ENCODE measurements at regions not wholly inside any gene's neighbourhood (a gene's known extent, or its start where the extent isn't known, plus 50 kb on each side); places are given as distances from the start of the nearest gene placed in this dataset.
"Not testable (repeated sequence)": the region's sequence is repeated elsewhere in the genome, so short reads cannot be mapped to it uniquely, and the experiment has no call there.

DNA sequence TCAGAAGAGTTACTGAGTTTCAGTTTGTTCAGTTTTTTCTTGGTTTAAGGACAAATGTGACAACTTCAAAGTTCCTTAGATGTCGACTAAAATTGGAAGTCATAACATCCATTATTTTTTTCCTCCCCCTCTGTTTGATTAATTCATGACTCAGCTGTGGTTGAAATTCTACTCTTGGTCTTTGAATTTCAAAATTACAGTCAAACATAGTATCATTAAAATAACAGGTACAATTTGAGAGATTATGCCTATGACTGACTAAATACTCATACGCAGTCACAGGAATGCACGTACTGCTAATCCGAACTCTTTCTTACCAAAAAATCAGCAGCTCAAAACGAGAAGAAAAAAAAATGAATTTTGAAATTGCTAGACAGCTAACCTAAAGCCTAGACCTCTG lies 1434.8 kb downstream of the RAPGEF2 start:
- H3K4me3 ChIP-seq: no peak overlapping the region
- DNase-seq: no peak
- H3K27me3 ChIP-seq: no peaks in the 10 kb centered on the region
- intact Hi-C loops (cut with DNase I; ENCODE audit: low total_unique reads) (no loop called here), in situ Hi-C loops (cut with MboI; ENCODE audit: low pct_ligation_motif_present in 1 of 4, low pct_unique_long_range_greater_than_20kb in 1 of 4, low sequenced_read_pairs in 3 of 4) (no loop called here)
- H3K9me3 ChIP-seq: peaks cover 0 to 4% of the 10 kb centered on the region in 2 donors
- H3K27ac ChIP-seq: no peak overlapping the region
- no peaks in the 10 kb centered on the region for H3K4me1 ChIP-seq
- TF ChIP-seq POLR2AphosphoS5 (IDR thresholded peaks at IDR 0.05): no peak
- TF ChIP-seq, protein P1, sequence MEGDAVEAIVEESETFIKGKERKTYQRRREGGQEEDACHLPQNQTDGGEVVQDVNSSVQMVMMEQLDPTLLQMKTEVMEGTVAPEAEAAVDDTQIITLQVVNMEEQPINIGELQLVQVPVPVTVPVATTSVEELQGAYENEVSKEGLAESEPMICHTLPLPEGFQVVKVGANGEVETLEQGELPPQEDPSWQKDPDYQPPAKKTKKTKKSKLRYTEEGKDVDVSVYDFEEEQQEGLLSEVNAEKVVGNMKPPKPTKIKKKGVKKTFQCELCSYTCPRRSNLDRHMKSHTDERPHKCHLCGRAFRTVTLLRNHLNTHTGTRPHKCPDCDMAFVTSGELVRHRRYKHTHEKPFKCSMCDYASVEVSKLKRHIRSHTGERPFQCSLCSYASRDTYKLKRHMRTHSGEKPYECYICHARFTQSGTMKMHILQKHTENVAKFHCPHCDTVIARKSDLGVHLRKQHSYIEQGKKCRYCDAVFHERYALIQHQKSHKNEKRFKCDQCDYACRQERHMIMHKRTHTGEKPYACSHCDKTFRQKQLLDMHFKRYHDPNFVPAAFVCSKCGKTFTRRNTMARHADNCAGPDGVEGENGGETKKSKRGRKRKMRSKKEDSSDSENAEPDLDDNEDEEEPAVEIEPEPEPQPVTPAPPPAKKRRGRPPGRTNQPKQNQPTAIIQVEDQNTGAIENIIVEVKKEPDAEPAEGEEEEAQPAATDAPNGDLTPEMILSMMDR (IDR thresholded peaks at IDR 0.05): no peak
- no peak for TF ChIP-seq EP300 (IDR thresholded peaks at IDR 0.05; ENCODE audit: low read depth)
- no peaks in the 10 kb centered on the region for H3K36me3 ChIP-seq
- WGBS, 2 donors (ENCODE audit: low coverage in 1 of 2): 81 to 88% methylated on average over 5 of the region's 5 CpGs

GRCh38 chr4:160546201-160546600 lies 1443.3 kb downstream of the RAPGEF2 start:
- Histone ChIP-seq H3K36me3 (no peaks in the 10 kb centered on the region), H3K4me3 (no peak overlapping the region), H3K27me3 (no peaks in the 10 kb centered on the region), H3K4me1 (no peaks in the 10 kb centered on the region), H3K27ac (no peak overlapping the region), H3K9me3 (no peaks in the 10 kb centered on the region)
- TF ChIP-seq EP300 (IDR thresholded peaks at IDR 0.05; ENCODE audit: low read depth) (no peak), POLR2A (IDR thresholded peaks at IDR 0.05) (no peak), POLR2AphosphoS5 (IDR thresholded peaks at IDR 0.05) (no peak)
- TF ChIP-seq, protein P1 (IDR thresholded peaks at IDR 0.05): no peak
- 89 to 100% methylated on average over 1 of the region's 1 CpG for WGBS, 2 donors (ENCODE audit: low coverage in 1 of 2)
- intact Hi-C loops (cut with DNase I; ENCODE audit: low total_unique reads): no loop called here
- DNase-seq: no peak
- in situ Hi-C loops (cut with MboI; ENCODE audit: low pct_ligation_motif_present in 1 of 4, low pct_unique_long_range_greater_than_20kb in 1 of 4, low sequenced_read_pairs in 3 of 4): no loop called here

GRCh38 chr4:160549951-160550519 lies 1447.2 kb downstream of the RAPGEF2 start:
- intact Hi-C loops (cut with DNase I; ENCODE audit: low total_unique reads); DNase-seq; H3K4me1 ChIP-seq; H3K9me3 ChIP-seq; H3K27ac ChIP-seq; H3K4me3 ChIP-seq; H3K27me3 ChIP-seq; in situ Hi-C loops (cut with MboI; ENCODE audit: low pct_ligation_motif_present in 1 of 4, low pct_unique_long_range_greater_than_20kb in 1 of 4, low sequenced_read_pairs in 3 of 4); H3K36me3 ChIP-seq: not testable (repeated sequence)
- WGBS, 2 donors (ENCODE audit: low coverage in 1 of 2): 95 to 100% methylated on average over 1 to 16 of the region's 32 CpGs

DNA sequence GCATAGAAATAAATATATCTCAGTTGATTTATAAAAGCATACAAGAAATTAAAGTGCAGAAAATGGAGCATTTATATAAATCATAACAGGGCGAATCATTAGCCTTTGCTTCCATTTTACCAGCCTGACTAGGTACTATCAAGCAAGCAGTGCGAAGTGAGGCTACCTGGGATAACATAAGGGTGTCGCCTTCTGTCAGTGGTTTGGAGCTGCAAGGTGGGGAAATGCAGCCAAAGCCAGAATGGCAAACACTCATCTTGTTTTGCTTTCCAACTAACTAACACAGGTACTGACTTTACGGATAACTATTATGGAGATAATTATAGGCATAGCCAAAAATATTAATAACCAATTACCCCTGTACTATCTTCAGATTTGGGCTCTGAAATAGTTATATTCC lies 1459.8 kb downstream of the RAPGEF2 start:
- in situ Hi-C loops (cut with MboI; ENCODE audit: low pct_ligation_motif_present in 1 of 4, low pct_unique_long_range_greater_than_20kb in 1 of 4, low sequenced_read_pairs in 3 of 4): no loop called here
- no peaks in the 10 kb centered on the region for H3K36me3 ChIP-seq
- no peak overlapping the region for H3K4me3 ChIP-seq
- no peaks in the 10 kb centered on the region for H3K4me1 ChIP-seq
- TF ChIP-seq, protein P1 (IDR thresholded peaks at IDR 0.05): no peak
- TF ChIP-seq POLR2A (IDR thresholded peaks at IDR 0.05): no peak
- no peak for TF ChIP-seq POLR2AphosphoS5 (IDR thresholded peaks at IDR 0.05)
- TF ChIP-seq EP300 (IDR thresholded peaks at IDR 0.05; ENCODE audit: low read depth): no peak
- H3K27me3 ChIP-seq: no peaks in the 10 kb centered on the region
- H3K27ac ChIP-seq: no peak overlapping the region
- DNase-seq: no peak
- intact Hi-C loops (cut with DNase I; ENCODE audit: low total_unique reads): no loop called here
- 70 to 92% methylated on average over 1 to 4 of the region's 4 CpGs for WGBS, 2 donors (ENCODE audit: low coverage in 1 of 2)
- H3K9me3 ChIP-seq: no peaks in the 10 kb centered on the region
